ENCODE measurements at regions not wholly inside any gene's neighbourhood (a gene's known extent, or its start where the extent isn't known, plus 50 kb on each side); places are given as distances from the start of the nearest gene placed in this dataset.

DNA sequence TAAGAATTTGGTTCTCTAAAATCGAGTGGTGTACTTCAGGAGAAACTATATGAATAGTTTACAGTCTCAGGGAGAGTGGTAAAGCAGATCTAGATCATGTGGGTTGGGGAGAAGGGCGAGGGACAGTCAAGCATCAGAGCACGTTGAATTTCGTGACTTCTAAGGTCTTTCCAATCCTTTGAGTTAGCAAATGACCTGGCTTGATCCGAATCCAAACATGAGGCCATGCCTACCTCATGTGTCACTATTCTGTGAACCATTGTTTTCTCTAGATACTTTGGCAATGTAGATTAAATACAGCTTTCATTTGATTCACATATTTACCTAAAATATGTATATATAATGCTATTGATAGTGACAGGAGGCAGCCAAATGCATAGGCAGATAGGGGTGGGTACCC, 674.9 kb downstream of the NYAP2 start:
- H3K27ac ChIP-seq = no peak overlapping the region
- H3K4me1 ChIP-seq (ENCODE audit: low read depth) = no peaks in the 10 kb centered on the region
- DNase-seq (ENCODE audit: low read depth in 1 of 2, low spot score in 1 of 2) = no peak
- H3K9me3 ChIP-seq (ENCODE audit: low read depth) = no peaks in the 10 kb centered on the region
- TF ChIP-seq, protein P1, sequence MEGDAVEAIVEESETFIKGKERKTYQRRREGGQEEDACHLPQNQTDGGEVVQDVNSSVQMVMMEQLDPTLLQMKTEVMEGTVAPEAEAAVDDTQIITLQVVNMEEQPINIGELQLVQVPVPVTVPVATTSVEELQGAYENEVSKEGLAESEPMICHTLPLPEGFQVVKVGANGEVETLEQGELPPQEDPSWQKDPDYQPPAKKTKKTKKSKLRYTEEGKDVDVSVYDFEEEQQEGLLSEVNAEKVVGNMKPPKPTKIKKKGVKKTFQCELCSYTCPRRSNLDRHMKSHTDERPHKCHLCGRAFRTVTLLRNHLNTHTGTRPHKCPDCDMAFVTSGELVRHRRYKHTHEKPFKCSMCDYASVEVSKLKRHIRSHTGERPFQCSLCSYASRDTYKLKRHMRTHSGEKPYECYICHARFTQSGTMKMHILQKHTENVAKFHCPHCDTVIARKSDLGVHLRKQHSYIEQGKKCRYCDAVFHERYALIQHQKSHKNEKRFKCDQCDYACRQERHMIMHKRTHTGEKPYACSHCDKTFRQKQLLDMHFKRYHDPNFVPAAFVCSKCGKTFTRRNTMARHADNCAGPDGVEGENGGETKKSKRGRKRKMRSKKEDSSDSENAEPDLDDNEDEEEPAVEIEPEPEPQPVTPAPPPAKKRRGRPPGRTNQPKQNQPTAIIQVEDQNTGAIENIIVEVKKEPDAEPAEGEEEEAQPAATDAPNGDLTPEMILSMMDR (IDR thresholded peaks at IDR 0.05; ENCODE audit: low read depth, low read length) = no peak
- H3K4me3 ChIP-seq = no peak overlapping the region
- H3K27me3 ChIP-seq = no peaks in the 10 kb centered on the region
- H3K36me3 ChIP-seq = no peaks in the 10 kb centered on the region

DNA sequence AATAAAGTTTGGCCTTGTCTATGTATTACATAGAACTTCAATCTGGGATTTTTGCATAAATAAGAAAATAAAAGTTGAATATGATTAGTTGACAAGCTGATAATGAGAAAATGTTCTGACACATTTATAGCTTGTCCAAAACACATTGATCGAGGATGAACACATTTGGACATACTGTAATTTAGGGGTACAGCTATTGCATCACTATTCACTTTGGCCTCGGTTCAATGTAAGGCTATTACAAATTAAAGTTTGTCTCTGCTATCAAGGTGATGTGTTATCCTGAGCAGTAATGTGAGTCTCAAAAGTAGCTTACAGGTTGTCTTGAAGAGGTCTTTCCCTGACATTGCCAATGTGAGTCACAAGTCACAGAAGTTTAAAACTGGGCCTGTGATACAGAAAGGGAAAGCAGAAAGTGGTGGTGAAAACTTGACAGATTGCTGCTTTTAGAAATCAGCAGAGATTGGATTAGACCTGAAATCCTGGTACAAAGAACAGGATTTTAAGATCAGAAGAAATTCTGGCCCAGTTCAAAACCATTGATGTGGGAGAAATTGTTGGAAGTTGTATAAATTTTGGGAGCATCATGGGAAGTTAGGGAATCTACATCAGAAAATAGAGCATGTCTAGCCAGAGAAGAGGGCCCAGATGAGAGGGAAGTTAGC, 674.1 kb downstream of the NYAP2 start:
- no peaks in the 10 kb centered on the region for H3K27me3 ChIP-seq
- TF ChIP-seq, protein P1 (IDR thresholded peaks at IDR 0.05; ENCODE audit: low read depth, low read length) = no peak
- no peaks in the 10 kb centered on the region for H3K36me3 ChIP-seq
- H3K27ac ChIP-seq = no peak overlapping the region
- H3K4me3 ChIP-seq = no peak overlapping the region
- DNase-seq (ENCODE audit: low read depth in 1 of 2, low spot score in 1 of 2) = no peak
- no peaks in the 10 kb centered on the region for H3K4me1 ChIP-seq (ENCODE audit: low read depth)
- no peaks in the 10 kb centered on the region for H3K9me3 ChIP-seq (ENCODE audit: low read depth)

DNA sequence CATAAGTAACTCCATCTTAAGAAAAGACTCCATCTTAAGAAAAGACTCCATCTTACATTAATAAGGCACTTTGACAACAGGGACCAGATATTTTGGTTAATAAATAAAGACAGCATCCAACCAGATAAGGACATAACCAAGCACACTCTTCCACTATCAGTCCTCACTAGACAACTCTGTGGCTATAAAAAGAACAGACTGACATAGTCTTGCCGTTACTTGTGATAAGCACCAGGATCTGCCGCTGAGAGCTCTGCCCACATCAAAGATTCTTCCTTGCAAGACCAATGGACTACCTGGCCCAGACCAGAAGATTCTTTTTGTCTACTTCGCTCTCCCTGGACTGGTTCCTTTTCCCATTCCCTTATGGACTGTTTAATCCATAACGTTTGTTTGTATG, 667.4 kb downstream of the NYAP2 start:
- no peaks in the 10 kb centered on the region for H3K27me3 ChIP-seq
- TF ChIP-seq, protein P1 (IDR thresholded peaks at IDR 0.05; ENCODE audit: low read depth, low read length) = no peak

DNA sequence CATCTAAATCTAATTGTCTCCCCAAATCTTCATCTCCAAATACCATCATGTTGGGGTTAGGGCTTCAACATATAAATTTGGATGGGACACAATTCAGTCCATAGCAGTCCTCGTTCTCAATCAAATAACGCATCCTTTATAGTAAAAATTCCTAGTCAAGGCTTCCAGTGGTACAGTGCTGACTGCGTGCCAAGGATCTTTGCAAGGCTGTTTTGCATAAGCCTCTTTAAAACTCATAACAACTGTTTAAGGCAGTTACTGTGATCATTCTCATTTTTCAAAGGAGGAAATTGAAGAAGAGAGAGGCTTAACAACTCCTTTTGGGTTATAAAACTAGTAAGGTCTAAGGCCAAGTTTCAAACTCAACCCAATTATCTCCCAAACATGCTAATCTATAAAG, 666.9 kb downstream of the NYAP2 start:
- Histone ChIP-seq H3K4me3 (no peak overlapping the region), H3K36me3 (no peaks in the 10 kb centered on the region), H3K27me3 (no peaks in the 10 kb centered on the region), H3K4me1 (ENCODE audit: low read depth) (peaks cover 11% of the 10 kb centered on the region), H3K27ac (no peak overlapping the region), H3K9me3 (ENCODE audit: low read depth) (no peaks in the 10 kb centered on the region)
- TF ChIP-seq, protein P1 (IDR thresholded peaks at IDR 0.05; ENCODE audit: low read depth, low read length) = no peak
- no peak for DNase-seq (ENCODE audit: low read depth in 1 of 2, low spot score in 1 of 2)

More for the DNA sequence above, 667.4 kb downstream of the NYAP2 start:
- no peak for DNase-seq (ENCODE audit: low read depth in 1 of 2, low spot score in 1 of 2)
- no peaks in the 10 kb centered on the region for H3K36me3 ChIP-seq
- H3K4me3 ChIP-seq = no peak overlapping the region
- no peaks in the 10 kb centered on the region for H3K9me3 ChIP-seq (ENCODE audit: low read depth)
- no peak overlapping the region for H3K27ac ChIP-seq
- H3K4me1 ChIP-seq (ENCODE audit: low read depth) = peaks cover 11% of the 10 kb centered on the region

DNA sequence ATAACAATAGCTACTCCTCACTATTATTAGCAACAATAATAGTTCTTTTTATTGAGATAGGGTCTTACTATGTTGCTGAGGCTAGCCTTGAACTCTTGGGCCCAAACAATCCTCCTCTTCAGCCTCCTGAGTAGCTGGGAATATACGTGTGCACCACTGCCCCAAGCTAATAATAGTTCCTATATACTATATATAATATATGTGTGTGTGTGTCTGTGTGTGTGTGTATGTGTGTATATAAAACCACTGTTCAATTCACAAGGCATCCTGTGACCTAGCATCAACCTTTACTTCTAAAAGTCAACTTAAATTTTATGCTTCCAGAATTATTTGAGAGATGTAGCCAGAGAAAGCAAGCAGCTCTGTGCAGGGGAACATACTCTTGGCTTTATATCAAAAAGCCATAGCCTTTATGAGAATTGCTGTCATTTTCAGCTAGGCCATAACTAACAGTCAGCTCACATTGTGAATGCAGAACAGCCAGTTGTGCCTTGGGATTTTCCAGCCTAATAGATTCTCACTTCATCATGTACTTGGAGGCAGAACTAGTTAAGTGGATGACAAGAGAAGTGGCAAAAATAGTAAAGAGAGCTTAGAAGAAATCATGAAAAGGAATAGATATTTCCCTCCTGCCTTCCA, 665.5 kb downstream of the NYAP2 start:
- Histone ChIP-seq H3K27me3 (no peaks in the 10 kb centered on the region), H3K4me3 (no peak overlapping the region), H3K36me3 (no peaks in the 10 kb centered on the region), H3K27ac (no peak overlapping the region), H3K9me3 (ENCODE audit: low read depth) (no peaks in the 10 kb centered on the region), H3K4me1 (ENCODE audit: low read depth) (peaks cover 11% of the 10 kb centered on the region)
- TF ChIP-seq, protein P1 (IDR thresholded peaks at IDR 0.05; ENCODE audit: low read depth, low read length) = no peak
- DNase-seq (ENCODE audit: low read depth in 1 of 2, low spot score in 1 of 2) = peak in 1 of 2 donors; percentile 21

Measured in cardiac muscle cell (in vitro differentiated cells and primary cell).